Muscle of back (tissue), 3 donors: ENCODE measurements at regions not wholly inside any gene's neighbourhood (a gene's known extent, or its start where the extent isn't known, plus 50 kb on each side); places are given as distances from the start of the nearest gene placed in this dataset.
A peak's percentile ranks its signal among the peaks of the same experiment; 100 is the strongest.
"Not testable (repeated sequence)": the region's sequence is repeated elsewhere in the genome, so short reads cannot be mapped to it uniquely, and the experiment has no call there.

ENCODE experiments used
- DNase-seq, 3 donors: peaks; one replicate each; pipeline versions ENCODE4 v3.0.0 to v3.0.0-alpha.2; 2013

DNA sequence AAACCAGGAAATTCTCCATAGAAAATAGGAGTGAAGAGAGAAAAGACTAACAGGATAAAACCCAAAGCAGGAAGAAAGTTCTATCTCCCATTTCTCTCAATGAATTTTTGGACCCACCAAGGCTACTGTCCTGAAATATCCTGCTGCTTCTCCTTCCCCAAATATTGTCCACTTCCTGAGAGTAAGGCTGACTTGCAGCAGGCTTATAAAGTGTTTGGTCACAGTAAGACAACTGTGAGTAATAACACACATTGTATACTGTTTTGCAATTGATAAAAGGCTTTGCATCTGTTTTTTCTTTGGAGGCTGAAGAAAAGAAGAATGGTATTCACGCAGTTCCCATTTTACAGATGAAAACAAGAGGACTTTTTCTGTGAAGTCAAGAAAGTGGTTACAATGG is 52.8 kb downstream of the FOXD4L6 start:
- DNase-seq: not testable (repeated sequence)

DNA sequence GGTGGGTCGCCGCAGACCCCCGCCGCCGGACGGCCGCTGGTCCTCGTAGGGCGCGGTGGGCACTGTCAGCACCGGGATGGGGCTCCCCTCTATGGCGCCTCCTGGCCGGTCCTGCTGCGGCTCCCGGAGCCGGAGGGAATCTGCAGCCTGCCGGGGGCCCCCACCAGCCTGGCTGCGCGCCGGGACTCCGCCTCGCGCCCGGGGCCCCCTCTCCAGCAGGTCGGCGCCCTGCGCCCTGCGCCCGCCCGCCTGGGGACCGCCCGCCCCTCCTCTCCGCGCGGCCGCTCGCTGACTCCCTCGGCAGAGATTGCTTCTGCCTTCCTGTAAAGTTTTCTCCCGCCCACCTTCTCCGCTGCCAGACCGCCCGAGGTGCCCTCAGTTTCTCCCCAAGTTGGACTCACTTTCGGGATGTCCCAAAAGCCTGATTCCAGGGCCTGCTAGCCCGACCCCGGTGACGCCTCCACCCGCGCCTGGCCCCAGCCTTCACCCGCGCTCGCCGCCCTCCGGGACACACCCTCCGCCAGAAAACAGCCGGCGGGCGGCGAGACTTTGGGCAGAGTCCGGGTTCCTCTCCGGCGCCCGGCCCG is 54.0 kb downstream of the FOXD4L6 start:
- peak in 2 of 3 donors; percentile 40 to 64 for DNase-seq

DNA sequence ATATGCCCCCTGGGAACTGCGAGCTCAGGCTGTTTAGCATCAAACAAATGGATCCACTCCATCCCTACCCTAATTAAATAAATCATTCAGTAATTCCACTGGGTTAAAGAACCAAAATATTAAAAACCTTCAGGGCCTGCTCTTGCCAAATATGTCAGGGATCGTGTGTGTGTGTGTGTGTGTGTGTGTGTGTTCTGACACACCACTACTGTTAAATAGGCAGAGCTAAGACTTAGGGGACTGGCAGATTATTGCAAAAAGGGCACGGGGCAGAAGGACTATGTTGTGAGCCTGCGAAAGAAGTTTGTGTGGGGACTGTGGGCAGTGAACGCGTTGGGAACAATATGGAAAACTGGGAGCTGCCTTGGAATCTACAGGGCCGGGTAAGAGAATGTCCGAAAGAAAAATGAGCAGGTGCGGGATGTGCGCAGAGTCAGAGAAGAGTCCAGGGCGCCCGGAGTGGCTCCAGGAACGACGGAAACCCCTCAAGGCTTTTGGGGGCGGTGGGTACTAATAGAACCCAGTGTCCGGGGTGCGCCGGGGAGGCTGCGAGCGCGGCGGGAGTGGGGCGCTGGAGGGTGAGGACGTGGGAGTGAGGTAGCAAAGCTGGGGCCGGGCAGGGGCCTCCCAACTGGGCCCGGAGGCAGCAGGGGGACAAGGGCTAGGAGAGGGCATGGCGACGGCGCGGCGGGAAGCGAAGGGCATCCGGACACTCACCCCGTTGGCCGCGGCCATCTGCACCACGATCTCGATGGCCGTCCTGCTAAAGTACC is 54.8 kb downstream of the FOXD4L6 start:
- peak in 1 of 3 donors; percentile 18 for DNase-seq

DNA sequence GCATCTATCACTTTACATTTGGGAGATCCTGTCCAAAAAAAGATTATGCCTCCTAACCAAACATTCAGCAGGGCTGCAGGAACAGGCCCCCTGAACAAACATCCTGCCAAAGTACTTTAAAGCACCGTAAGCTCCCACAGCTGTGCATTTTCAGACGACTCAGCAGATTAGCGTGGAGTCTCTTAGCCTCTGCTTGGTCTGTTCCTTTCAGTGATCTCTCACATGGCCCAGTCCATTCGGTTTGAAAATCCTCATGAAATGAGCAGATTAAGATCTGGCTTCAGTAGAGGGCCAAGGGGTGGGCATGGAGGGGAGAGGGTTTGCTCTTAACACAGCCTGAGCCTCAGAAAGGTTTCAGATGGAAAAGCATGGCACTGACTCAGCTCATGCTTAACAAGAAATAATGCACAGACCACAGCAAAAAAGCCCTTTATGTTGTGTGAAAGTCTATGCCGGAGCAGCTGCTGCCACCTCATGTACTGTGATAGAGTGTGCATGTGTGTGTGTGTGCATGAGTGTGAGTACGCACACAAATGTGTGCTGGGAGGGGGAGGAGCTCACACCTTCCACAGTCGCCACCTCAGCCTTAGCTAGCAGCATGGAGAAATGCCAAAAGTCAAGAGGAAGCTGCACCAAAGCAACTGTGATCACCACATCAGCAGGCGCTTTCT is 64.2 kb downstream of the FOXD4L6 start:
- DNase-seq: peak in 1 of 3 donors; percentile 46

DNA sequence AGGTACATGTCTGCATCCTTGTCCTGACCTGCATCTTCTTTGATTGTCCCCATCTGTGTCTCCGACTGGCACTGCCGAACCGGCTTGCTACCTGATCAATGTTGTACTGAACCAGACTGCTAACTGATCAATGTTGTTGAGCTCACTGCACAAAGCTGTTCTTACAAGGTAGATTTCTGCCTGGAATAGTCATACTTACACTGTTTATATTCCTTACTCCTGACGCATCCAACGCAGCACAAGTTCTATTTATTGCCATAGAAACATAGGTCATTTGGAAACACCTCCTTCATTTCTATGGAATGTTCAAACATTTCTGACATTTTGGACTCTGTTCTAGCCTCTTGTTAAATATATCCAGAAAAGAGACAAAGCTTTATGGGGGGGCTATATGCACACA is 65.2 kb downstream of the FOXD4L6 start:
- not testable (repeated sequence) for DNase-seq

DNA sequence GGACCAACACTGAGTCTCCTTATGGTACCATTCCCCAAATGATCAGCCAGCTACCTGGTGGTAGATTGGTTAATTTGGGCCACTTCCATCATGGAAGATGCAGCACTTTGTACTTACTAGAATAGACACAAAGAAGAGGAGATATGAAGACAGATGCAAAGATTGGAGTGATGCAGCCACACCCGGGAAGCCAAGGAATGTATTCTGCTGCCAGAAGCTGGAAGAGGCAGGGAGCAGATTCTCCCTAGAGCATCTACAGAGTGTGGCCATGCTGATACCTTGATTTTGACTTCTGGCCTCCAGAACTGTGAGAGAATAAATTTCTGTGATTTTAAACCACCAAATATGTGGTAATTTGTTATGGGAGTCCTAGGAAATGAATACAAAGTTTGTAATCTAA is 68.9 kb downstream of the FOXD4L6 start:
- DNase-seq: not testable (repeated sequence)

DNA sequence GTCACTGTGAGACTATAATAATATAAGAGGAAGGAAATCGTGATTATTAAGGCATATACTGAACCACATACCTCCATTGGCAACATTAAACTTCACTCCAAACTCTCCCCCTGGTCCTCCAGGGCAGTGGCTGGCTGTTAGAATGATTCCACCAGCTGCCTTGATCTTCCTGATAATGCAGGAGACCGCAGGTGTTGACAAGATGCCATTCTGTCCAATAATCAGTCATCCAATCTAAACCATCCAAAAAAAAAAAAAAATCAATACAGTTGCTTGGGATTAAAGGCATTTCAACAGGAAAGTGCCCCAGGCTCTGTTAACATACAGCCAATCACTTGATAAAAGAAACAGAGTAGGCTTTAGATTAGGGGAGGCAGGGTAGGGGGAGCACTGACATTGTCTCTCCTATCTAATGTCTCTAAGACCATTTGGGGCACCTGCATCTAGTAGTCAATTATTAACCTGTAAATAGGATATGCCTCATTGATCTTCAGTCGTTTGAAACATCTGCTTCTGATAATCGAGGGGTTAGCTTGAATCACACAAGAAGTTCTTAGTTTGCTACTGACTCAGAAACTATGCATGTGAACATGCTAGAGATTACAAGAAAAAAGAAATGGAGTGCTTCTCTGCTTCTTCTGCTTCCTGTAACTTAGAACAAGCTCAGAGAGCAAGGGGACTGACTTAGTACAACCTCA is 74.7 kb downstream of the FOXD4L6 start:
- not testable (repeated sequence) for DNase-seq

DNA sequence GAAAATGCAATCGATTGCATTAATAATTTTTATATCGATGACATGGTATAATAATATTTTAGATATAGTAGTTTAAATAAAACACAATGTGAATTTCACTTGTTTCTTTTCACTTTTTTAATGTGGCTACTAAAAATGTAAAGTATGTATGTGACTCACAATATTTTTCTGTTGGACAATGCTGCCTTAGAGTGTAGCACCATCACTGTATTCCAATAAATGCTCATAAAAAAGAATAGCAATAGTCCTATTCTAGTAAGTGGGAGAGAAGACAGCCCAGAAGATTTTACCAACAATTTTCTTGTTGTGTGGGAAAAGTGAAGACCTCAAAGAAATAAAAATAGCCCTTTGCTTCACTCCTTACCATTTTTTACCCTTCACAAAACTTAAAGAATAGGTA is 79.8 kb downstream of the FOXD4L6 start:
- not testable (repeated sequence) for DNase-seq

DNA sequence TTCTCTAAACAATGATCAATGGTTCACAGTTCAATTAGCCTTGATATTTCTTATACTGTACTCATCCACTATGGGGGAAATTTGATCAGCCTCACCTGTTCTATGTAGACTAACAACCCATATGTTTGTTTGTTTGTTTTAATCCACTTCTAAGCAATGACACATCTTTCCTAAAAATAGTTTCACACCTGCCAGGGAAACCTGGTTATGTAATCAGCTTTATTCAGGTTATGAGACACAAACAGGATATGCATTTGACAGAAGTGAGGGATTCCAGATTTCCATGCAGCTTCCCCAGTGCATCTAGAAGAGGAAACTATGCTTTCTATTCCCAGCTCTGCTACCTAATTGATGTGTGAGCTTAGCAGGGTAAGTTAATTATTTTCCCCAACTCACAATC is 80.7 kb downstream of the FOXD4L6 start:
- not testable (repeated sequence) for DNase-seq

DNA sequence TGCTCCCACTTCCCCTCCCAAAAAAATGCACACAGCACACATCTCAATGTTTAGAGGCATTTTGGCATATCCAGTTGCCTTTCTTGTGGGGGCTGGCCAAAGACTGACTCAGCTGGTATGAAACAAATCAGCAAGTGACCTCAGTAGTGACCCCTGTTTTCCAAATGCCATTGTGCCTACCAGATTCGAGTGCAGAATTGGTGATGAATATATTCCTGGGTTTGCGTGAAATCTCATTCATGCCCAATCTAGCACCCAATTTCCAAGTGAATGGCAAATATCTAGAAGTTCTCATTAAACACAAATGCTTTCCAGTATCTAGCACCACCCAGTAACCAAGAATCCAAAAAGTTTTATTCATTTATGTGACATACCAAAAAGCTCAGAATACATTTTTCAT is 83.6 kb downstream of the FOXD4L6 start:
- not testable (repeated sequence) for DNase-seq

DNA sequence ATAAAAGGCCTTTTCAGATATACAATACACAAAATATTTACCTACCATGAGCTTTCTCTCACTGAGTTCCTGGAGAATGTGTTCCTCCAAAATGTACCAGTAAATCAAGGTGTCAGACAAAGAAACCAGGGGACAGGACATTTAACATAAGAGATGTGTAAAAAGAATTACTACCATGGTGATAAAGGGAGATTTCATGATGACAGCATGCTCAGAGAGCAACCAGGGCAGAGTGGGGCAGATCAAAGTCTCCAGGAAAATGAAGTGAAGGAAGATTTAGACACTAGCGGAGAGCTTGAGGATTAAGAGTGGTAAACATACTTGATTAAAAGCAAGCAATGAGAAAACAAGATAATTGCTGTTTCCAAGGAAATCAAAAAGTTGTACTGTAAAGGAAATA is 85.0 kb downstream of the FOXD4L6 start:
- DNase-seq: not testable (repeated sequence)

DNA sequence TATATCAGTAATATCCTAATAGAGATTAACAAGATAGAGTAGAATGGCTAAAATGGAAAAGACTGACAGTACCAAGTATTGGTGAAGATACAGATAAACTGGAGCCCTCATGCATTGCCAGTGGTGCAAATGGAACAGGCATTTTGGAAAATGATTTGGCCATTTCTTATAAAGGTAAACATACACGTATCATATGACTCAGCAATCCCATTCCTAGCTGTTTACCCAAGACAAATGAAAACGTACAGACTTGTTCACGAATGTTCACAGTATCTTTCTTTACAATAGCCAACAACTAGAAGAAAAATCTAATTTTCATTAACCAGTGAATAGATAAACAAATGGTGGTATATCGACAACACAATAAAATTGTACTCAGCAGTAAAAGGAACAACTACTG is 86.4 kb downstream of the FOXD4L6 start:
- not testable (repeated sequence) for DNase-seq

DNA sequence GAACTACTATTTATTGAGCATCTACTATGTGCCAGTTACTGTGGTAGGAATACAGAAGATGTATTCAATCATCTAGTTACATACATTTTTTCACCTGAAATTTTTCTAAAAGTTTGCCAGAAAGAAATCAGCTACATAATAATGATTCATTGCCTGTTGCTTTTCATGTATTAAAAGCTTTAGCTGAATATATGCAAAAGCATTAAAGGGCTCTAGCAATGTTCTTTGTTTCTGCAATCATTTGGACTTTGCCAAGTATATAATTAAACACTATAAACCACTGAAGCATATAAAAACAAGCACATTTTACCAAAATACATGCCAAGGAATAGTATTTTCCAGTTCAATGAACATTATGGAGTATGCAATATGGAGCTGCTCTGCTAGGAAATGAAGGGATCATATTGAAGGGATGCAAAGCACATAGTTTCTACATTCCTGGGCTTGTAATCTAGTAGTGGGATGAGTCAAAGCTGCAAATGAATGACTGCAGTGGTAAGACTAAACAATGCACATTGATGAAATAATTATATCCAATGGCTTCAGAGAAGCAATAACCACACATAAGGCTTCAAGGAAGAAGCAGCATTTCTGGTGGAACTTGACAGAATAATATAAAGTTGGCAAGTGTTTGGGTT is 87.7 kb downstream of the FOXD4L6 start:
- not testable (repeated sequence) for DNase-seq

DNA sequence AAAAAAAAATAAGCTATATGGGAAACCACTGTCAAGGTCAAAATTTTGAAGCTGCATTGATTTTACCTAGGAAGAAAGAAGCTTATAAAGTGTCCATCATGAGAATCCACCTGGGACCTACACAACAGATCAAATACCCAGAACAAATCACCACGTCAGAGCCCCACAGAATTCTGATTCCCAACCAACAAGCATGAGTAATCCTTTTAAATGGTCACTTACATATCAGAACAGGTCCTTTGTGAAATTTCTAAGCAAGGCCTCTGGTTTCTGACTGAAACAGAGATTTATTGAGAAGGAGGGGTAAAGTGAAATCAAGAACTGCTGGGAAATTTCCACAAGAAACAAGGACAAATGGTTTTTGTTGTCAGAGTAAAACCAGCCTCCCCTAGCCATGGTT is 93.2 kb downstream of the FOXD4L6 start:
- not testable (repeated sequence) for DNase-seq

DNA sequence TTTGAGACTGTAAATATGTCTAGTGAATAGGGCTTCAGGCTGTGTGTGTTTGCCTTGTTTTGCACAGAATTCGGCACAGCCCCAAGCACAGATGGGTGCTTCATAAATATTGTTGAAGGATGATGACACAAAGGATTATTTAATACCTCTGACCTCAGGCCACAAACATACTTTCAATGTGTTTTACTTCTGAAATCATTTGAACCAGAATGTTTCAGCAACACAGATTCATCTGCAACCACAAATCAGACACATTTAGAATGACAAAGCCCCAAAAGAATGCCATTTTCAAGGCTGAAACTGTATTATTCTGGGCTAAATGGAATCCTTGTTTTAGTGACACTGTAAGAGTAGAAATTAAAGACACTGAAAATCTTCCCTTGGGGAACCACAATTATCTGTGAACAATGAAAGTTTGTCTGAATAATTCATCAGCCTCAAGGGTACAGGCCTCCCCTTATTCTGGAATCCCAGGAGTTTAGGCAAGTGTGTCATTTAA is 93.7 kb downstream of the FOXD4L6 start:
- DNase-seq: peak in 2 of 3 donors; percentile 16 to 80

DNA sequence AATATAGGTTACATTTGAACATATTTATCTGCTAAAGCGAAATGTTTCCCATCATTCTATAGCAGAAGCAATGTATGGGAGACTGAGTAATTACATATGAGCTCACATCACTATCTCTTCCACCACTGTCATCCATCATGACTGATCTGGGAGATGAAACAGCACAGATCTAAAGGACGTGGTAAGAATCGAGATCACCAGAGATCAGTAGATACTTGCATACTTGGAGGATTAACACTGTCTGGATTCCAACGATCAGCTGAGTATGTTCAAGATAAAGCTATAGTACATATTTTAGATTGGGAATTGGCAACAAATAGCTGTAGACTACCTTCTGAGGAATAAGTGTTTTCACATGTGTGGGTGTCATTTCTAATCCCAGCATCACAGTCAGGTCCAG is 94.6 kb downstream of the FOXD4L6 start:
- not testable (repeated sequence) for DNase-seq

DNA sequence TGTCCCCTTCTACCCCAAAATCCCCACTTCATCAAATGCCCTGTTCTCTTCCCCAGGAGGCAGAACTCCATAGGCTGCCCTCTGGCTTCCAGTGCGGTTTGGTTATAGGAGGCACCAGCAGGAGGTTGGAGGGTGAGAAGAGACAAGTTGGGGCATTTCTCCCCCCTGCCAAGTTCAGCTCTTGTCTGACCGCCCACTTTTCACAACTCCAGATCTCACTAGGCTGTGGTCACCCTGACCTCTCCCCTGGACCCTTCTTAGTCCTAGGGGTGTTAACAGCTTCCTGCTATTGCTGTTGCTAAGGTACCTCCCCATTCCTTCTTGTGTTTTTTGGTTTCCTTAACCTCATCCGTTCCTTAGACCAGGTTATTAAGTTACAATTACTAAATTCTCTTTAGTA is 95.1 kb downstream of the FOXD4L6 start:
- DNase-seq: not testable (repeated sequence)

DNA sequence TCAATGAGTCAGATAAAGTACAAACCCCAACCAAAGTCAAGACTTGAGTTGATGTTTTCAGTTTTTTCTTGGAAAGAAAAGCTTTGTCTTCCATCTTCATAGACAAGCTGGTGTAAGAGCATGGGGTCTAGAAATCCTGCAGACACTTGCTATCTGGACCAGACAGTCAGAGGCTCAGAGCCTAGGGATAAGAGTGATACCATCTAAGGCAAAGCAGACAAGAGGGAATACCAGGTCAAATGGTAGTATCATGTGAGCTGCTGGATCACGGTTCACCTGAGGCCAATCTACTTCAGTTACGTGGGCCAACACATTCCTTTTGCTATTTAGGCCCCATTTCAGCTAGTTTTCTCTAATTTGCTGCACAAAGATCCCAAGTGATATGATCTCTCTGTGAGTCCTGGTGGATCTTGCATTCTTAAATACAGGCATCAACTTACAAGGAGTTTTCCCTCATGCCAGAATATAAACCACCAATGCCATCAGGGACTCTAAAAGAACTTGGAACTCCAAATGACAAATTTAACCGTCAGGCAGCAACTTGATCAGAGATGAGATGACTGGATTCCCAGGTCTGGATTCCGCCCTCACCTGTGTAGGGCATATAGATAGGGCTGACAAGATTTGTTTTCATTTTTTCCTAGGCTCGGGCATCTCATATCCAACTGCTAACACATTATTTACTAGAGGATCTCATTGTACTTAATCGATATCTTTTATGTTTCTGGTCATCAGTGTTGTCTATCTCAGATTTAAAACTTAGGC is 101.4 kb downstream of the FOXD4L6 start:
- DNase-seq: not testable (repeated sequence)

DNA sequence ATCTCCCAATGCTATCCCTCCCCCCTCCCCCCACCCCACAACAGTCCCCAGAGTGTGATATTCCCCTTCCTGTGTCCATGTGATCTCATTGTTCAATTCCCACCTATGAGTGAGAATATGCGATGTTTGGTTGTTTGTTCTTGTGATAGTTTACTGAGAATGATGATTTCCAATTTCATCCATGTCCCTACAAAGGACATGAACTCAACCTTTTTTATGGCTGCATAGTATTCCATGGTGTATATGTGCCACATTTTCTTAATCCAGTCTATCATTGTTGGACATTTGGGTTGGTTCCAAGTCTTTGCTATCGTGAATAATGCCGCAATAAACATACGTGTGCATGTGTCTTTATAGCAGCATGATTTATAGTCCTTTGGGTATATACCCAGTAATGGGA is 106.1 kb downstream of the FOXD4L6 start:
- not testable (repeated sequence) for DNase-seq

DNA sequence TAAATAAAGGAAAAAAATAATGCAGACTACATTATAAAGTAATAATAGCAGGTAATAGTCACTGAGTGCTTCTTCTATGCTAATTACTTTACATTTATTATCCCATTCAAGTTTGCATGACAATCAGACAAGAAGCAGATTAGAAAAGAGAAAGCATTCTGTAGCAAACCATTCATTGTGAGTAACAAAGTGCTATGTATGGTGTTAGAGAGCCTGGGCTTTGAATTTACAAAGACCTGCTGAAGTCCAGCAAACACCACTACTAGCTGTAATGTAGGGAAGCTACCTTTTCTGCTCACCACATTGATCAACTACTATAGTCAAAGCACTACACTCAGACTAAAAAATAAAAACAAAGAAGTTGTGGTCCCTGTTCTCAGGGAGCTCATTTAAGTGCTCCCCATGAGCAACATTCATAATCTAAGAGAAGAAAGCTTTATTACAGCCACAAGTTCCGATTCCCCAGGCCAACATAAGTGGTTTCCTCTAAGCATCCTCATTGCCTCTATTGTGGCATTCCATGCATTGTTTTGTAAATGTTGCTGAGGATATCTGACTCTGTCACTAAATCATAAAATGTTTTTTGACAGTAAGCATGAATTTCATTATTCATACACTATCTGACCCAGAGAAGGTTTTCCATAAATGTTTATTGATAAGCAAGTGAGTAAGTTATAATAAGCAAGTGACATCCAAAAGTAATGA is 108.5 kb downstream of the FOXD4L6 start:
- DNase-seq: not testable (repeated sequence)
